ENCODE measurements at regions not wholly inside any gene's neighbourhood (a gene's known extent, or its start where the extent isn't known, plus 50 kb on each side); places are given as distances from the start of the nearest gene placed in this dataset.

DNA sequence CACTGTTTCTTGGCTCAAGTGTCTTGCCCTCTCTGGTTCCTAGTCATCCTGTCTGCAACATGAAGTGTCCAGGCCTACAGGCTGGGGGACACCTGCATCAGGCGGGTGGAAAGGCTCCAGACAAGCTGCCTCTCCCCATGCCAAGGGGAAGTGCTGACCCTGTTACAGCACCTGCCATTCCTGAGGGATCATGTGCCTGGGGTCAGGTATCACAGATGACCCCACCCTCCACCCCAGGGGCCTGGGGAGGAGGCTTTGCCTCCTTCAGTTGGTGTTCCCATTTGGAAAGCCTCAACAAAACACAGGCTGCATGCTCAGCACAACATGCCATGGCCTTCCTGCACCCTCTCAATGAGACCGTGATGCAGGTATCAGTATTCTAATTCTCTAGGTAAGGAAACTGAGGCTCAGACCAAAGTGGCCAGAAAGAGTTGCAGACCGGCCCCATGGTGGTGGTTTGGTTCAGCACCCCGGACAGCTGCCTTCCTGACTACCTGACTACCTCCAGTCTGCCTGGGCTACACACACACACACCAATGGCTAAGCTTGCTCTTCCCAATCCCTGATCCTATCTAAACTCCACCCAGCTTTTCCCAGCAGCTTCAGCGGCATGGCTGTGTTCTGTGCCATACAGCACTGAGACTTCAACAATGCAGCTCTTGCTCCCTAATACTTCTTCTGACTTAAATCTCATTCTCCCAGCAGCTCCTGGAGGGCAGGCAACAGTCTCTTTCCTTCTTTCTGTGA is 69.7 kb upstream of the LINGO1 start:
- Histone ChIP-seq H3K9me3 (no peaks in the 10 kb centered on the region), H3K27me3 (no peaks in the 10 kb centered on the region), H3K36me3 (no peaks in the 10 kb centered on the region), H3K4me3 (replicated peaks in 1 of 3) (no peak overlapping the region), H3K4me1 (no peaks in the 10 kb centered on the region), H3K27ac (no peak overlapping the region)
- TF ChIP-seq, protein P1, sequence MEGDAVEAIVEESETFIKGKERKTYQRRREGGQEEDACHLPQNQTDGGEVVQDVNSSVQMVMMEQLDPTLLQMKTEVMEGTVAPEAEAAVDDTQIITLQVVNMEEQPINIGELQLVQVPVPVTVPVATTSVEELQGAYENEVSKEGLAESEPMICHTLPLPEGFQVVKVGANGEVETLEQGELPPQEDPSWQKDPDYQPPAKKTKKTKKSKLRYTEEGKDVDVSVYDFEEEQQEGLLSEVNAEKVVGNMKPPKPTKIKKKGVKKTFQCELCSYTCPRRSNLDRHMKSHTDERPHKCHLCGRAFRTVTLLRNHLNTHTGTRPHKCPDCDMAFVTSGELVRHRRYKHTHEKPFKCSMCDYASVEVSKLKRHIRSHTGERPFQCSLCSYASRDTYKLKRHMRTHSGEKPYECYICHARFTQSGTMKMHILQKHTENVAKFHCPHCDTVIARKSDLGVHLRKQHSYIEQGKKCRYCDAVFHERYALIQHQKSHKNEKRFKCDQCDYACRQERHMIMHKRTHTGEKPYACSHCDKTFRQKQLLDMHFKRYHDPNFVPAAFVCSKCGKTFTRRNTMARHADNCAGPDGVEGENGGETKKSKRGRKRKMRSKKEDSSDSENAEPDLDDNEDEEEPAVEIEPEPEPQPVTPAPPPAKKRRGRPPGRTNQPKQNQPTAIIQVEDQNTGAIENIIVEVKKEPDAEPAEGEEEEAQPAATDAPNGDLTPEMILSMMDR (IDR thresholded peaks at IDR 0.05): no peak
- no peak for TF ChIP-seq POLR2A (IDR thresholded peaks at IDR 0.05)
- DNase-seq: peak in 1 of 2 donors; percentile 26
- intact Hi-C loops (cut with DNase I): no loop called here
- 31 to 38% methylated on average over 4 to 5 of the region's 5 CpGs for WGBS, 2 donors

DNA sequence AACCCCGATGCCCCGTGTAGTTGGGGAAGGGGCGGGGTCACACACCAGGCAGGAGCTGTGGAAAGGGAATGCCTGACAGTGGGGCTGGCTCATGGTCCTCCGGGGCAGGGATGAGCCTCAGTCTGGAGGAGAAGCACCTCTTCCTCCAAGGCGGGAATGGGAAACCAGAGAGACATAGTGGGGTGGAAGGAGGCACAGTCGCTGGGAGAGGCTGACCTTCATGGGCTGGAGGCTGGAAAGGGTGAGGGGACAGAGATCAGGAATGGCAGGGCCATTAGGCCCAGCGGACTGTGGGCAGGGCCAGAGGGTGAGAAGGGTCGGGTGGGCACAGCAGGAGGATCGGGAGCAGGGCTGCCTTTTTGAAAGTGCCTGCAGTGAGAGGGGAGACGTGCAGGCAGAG is 65.8 kb upstream of the LINGO1 start:
- WGBS, 2 donors: 64 to 68% methylated on average over 10 of the region's 10 CpGs
- Histone ChIP-seq H3K27ac (no peak overlapping the region), H3K36me3 (no peaks in the 10 kb centered on the region), H3K4me1 (no peaks in the 10 kb centered on the region), H3K27me3 (no peaks in the 10 kb centered on the region), H3K4me3 (replicated peaks in 1 of 3) (no peak overlapping the region), H3K9me3 (no peaks in the 10 kb centered on the region)
- intact Hi-C loops (cut with DNase I): no loop called here
- TF ChIP-seq POLR2A (IDR thresholded peaks at IDR 0.05): no peak
- TF ChIP-seq, protein P1 (IDR thresholded peaks at IDR 0.05): no peak
- no peak for DNase-seq

DNA sequence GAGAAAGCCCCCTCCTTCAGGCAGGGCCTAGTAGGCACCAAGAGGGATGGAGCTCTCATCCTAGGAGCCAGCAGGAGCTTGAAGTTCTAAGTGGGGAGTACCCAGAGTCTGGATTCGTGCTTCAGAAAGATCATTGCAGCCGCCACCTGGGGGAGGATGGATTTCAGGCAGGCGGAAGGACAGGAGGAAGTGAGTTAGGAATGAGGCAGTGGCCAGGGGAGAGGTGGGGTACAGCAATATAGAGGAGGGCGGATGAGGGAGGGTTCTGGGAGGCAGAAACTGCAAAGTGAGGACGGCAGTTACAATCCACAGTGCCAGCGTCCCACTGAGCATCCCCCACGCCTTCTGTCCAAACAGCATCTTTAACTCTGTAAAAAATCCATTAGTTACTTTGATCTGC is 65.2 kb upstream of the LINGO1 start:
- no peak overlapping the region for H3K27ac ChIP-seq
- H3K27me3 ChIP-seq: no peaks in the 10 kb centered on the region
- no peaks in the 10 kb centered on the region for H3K36me3 ChIP-seq
- H3K9me3 ChIP-seq: no peaks in the 10 kb centered on the region
- 58 to 62% methylated on average over 7 of the region's 7 CpGs for whole genome bisulfite sequencing, 2 donors
- intact Hi-C loops (cut with DNase I): no loop called here
- no peak for DNase-seq
- no peaks in the 10 kb centered on the region for H3K4me1 ChIP-seq
- TF ChIP-seq POLR2A (IDR thresholded peaks at IDR 0.05): no peak
- H3K4me3 ChIP-seq (replicated peaks in 1 of 3): no peak overlapping the region

DNA sequence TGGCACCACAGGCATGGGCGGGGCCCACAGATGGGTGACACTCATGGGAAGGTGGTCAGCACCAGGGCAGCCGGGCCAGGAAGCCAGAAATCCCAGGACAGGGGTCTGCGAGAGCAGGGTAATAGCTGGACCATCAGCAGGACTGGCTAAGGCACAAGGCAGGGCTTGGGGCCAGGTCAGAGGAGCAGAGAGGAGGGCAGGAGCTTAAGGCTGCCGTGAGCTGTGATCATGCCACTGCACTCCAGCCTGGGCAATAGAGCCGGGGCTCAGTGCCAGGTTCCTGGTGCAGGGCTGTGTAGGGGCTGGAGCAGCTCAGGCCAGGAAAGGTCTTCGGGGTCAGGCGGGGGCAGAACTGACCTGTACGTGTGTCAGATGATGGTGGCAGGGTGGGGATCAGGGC is 64.2 kb upstream of the LINGO1 start:
- TF ChIP-seq, protein P1 (IDR thresholded peaks at IDR 0.05): no peak
- TF ChIP-seq POLR2A (IDR thresholded peaks at IDR 0.05): no peak
- DNase-seq: no peak
- intact Hi-C loops (cut with DNase I): no loop called here
- WGBS, 2 donors: 47 to 67% methylated on average over 4 to 8 of the region's 8 CpGs
- Histone ChIP-seq H3K9me3 (no peaks in the 10 kb centered on the region), H3K27me3 (no peaks in the 10 kb centered on the region), H3K4me1 (no peaks in the 10 kb centered on the region), H3K36me3 (no peaks in the 10 kb centered on the region), H3K4me3 (replicated peaks in 1 of 3) (no peak overlapping the region), H3K27ac (no peak overlapping the region)

DNA sequence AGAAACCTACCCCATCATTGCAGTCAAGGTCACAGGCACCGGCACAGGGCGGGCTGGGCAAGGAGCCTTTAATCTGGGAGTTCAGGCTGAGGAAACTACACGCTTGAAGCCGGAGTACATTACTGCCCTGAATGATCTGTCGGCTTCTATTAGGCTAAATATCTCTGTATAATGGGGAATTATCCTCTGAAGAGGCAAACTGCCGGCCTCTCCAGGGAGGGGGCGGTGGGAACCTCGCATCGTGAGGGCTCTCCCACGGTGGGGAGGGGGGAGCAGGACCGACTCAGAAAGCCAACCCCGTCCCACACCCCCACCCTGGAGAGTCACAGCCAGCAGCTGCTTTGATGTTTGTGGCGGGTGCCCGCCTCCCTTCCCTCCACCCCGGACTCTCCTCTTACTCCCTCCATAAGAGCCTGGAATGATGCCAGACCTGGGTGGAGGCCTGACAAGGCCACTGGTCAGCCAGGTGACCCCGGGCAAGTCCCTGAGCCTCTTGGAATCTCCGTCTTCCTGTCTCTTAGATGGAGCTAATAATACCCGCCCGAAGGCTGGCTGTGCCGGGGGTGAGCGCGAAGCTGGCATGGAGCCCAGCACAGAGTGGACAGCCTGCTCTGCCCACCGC is 63.4 kb upstream of the LINGO1 start:
- Histone ChIP-seq H3K27me3 (no peaks in the 10 kb centered on the region), H3K4me3 (replicated peaks in 1 of 3) (no peak overlapping the region), H3K27ac (no peak overlapping the region), H3K9me3 (no peaks in the 10 kb centered on the region), H3K4me1 (no peaks in the 10 kb centered on the region), H3K36me3 (no peaks in the 10 kb centered on the region)
- intact Hi-C loops (cut with DNase I): no loop called here
- no peak for DNase-seq
- 19% methylated on average over 19 to 21 of the region's 23 CpGs for WGBS, 2 donors
- no peak for TF ChIP-seq POLR2A (IDR thresholded peaks at IDR 0.05)
- TF ChIP-seq, protein P1 (IDR thresholded peaks at IDR 0.05): no peak

Measured in thyroid gland (tissue), 4 donors.